Transverse colon (tissue), 3 donors: ENCODE measurements at regions not wholly inside any gene's neighbourhood (a gene's known extent, or its start where the extent isn't known, plus 50 kb on each side); places are given as distances from the start of the nearest gene placed in this dataset.

ENCODE experiments used
- CTCF ChIP-seq, 5 experiments: fragments of 200-600 bp in 3 of 5; fragments of 450-650 bp in 2 of 5; sonication (generic) in 3 of 5; IDR thresholded peaks; 1 replicate in 2 of 5; 2 replicates in 3 of 5; pipeline ENCODE4 v1.5.1; 2016 to 2017; ENCODE audit warnings: antibody characterized with exemption in 5 of 5, inconsistent platforms in 3 of 5, mild to moderate bottlenecking in 2 of 5, moderate library complexity in 1 of 5
- POLR2A ChIP-seq: fragments of 450-650 bp; IDR thresholded peaks from one replicate; pipeline ENCODE4 v1.6.1; 2016; ENCODE audit warnings: antibody characterized with exemption, mild to moderate bottlenecking, moderate library complexity

DNA sequence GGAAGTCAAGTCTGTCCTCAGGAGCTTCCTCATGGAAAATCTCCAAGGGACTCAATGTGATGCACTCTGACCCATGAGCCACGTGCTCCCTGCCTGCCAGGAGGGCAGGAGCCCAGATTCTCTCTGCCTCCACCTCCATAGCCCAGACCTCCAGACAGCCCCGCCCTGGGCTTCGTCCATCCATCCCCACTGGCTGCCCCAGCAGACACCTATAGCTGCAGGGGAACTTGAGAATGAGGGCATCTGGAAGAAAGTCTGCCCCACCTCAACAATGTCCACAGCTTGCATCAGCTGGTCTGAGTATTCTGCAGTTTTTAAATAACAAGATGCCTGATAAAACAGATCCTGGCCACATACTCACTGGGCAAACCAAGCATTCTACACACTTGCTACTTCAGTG is 418.8 kb upstream of the SMIM21 start:
- TF ChIP-seq CTCF (IDR thresholded peaks at IDR 0.05) (no peak), POLR2A (no peak)
